ENCODE measurements at regions not wholly inside any gene's neighbourhood (a gene's known extent, or its start where the extent isn't known, plus 50 kb on each side); places are given as distances from the start of the nearest gene placed in this dataset.
"Not testable (repeated sequence)": the region's sequence is repeated elsewhere in the genome, so short reads cannot be mapped to it uniquely, and the experiment has no call there.

DNA sequence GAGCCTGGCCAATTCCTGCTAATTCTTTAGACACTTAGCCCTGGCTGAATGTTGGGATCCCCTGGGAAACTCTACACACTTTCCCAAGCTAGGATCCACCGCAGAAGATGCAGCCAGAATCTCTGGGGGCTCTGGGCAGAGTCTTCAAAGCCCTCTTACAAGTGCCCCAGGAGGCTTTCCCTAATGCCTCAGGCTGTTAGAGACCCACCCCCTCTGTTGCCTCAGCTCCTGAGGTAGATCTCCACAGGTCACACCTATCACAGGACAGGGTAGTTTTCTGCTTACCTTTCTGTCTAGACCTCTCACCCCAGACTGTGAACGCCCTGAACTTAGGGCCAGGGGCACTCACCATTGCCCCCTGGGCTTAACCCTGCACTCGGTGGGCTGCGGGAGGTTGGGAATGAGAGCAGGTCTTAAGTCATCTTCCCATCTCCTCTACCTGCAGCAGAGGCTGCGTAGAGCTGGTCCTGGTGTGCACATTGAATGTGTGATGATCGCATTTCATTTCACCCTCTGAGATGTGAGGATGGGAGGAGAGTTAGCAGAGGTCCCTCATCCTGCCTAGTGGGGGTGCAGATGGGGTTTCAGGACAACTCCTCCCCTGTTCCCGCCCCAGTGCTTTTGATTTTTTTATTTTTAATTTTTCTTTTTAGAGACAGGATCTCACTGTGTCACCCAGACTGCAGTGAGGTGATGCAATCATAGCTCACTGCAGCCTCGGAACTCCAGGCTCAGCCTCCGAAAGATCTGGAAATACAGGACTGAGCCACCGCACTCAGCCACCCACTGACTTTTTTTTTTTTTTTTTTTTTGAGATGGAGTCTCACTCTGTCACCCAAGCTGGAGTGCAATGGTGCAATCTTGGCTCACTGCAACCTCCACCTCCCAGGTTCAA, 89.0 kb upstream of the LHX1 start:
- Mint-ChIP-seq H3K36me3 (ENCODE audit: low read depth) (no peaks in the 10 kb centered on the region), H3K9me3 (no peaks in the 10 kb centered on the region), H3K27ac (no peak overlapping the region), H3K27me3 (peaks cover 30% of the 10 kb centered on the region), H3K4me1 (no peaks in the 10 kb centered on the region), H3K4me3 (no peak overlapping the region)
- ATAC-seq (ENCODE audit: low read depth) (no peak), DNase-seq (no peak)
- ChIA-PET POLR2A (no interaction called here), CTCF (no interaction called here)
- TF ChIP-seq CTCF (IDR thresholded peaks at IDR 0.05): no peak
- intact Hi-C loops (cut with micrococcal nuclease): no loop called here

DNA sequence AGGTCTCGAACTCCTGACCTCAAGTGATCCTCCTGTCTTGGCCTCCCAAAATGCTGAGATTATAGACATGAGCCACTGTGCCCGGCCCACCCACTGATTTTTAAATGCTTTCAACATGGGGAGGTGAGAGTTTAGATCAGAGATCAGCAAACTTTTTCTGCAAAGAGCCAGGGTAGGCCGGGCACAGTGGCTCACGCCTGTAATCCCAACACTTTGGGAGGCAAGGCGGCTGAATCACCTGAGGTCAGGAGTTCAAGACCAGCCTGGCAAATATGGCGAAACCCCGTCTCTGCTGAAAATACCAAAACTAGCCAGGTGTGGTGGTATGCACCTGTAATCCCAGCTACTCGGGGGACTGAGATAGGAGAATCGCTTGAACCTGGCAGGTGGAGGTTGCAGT, 88.3 kb upstream of the LHX1 start:
- intact Hi-C loops (cut with micrococcal nuclease); H3K27ac Mint-ChIP-seq; H3K36me3 Mint-ChIP-seq (ENCODE audit: low read depth); ATAC-seq (ENCODE audit: low read depth); H3K4me3 Mint-ChIP-seq; POLR2A ChIA-PET; H3K9me3 Mint-ChIP-seq; H3K4me1 Mint-ChIP-seq; CTCF ChIA-PET; DNase-seq: not testable (repeated sequence)
- peaks cover 25% of the 10 kb centered on the region for H3K27me3 Mint-ChIP-seq

DNA sequence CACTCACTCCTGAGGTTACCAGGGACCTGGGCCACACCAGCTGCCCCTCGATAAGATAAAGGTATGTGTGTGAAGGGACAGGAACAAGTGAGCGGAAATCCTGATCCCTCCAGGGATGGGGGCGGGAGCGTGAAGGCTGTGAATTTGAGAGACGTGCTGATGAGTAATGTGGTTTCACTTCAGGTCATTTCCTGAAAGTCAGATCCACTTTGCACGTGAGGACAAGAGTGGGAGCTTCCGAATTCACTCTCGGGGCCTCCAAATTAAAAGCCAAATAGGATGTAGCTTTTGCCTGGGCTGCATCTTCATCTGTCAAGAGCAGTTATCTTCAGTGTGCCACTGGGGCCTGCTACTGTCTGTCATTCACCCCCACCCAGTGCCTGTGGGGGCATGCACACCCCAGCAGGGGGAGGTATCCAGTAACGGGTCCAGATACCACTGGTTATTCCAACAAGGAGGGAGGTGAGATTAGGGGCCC, 87.4 kb upstream of the LHX1 start:
- no peak overlapping the region for H3K27ac Mint-ChIP-seq
- CTCF ChIA-PET: no interaction called here
- TF ChIP-seq CTCF (IDR thresholded peaks at IDR 0.05): no peak
- no peak overlapping the region for H3K4me3 Mint-ChIP-seq
- H3K9me3 Mint-ChIP-seq: no peaks in the 10 kb centered on the region
- intact Hi-C loops (cut with micrococcal nuclease): no loop called here
- no peaks in the 10 kb centered on the region for H3K36me3 Mint-ChIP-seq (ENCODE audit: low read depth)
- H3K4me1 Mint-ChIP-seq: no peaks in the 10 kb centered on the region
- DNase-seq (no peak), ATAC-seq (ENCODE audit: low read depth) (no peak)
- POLR2A ChIA-PET: no interaction called here
- peaks cover 17% of the 10 kb centered on the region for H3K27me3 Mint-ChIP-seq

GRCh38 chr17:36850790-36851189, 86.5 kb upstream of the LHX1 start:
- intact Hi-C loops (cut with micrococcal nuclease): no loop called here
- no peak for TF ChIP-seq CTCF (IDR thresholded peaks at IDR 0.05)
- ATAC-seq (ENCODE audit: low read depth): no peak

DNA sequence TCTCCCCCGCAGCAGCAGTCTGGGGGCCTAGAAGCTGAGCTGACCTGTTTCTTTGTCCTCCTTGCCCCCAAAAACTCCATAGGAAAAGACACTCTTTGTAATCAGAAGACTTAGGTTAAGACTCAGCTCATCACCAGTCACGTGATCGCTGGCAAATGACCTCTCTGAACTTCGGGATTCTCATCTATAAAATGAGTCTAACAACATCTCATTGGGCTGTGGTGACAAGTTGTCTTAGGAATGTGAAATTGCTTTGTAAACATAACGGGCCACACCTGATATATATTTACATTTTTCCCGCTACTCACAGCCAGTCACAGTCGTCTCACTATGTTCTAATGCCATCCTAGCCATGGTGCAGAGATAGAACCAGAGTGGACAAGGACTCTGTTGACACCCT, 86.0 kb upstream of the LHX1 start:
- CTCF ChIA-PET: no interaction called here
- H3K36me3 Mint-ChIP-seq (ENCODE audit: low read depth): no peaks in the 10 kb centered on the region
- no peaks in the 10 kb centered on the region for H3K9me3 Mint-ChIP-seq
- TF ChIP-seq CTCF (IDR thresholded peaks at IDR 0.05): no peak
- intact Hi-C loops (cut with micrococcal nuclease): no loop called here
- H3K27me3 Mint-ChIP-seq: peaks cover 11% of the 10 kb centered on the region
- H3K4me3 Mint-ChIP-seq: no peak overlapping the region
- ATAC-seq (ENCODE audit: low read depth): no peak
- DNase-seq: no peak
- H3K27ac Mint-ChIP-seq: no peak overlapping the region
- POLR2A ChIA-PET: no interaction called here
- no peaks in the 10 kb centered on the region for H3K4me1 Mint-ChIP-seq

More at GRCh38 chr17:36850790-36851189, 86.5 kb upstream of the LHX1 start:
- Mint-ChIP-seq H3K4me1 (no peaks in the 10 kb centered on the region), H3K27ac (no peak overlapping the region), H3K27me3 (peaks cover 11% of the 10 kb centered on the region), H3K9me3 (no peaks in the 10 kb centered on the region), H3K36me3 (ENCODE audit: low read depth) (no peaks in the 10 kb centered on the region), H3K4me3 (no peak overlapping the region)
- POLR2A ChIA-PET: no interaction called here
- DNase-seq: no peak
- CTCF ChIA-PET: no interaction called here

GRCh38 chr17:36852478-36852877, 84.8 kb upstream of the LHX1 start:
- H3K27ac Mint-ChIP-seq; H3K36me3 Mint-ChIP-seq (ENCODE audit: low read depth); DNase-seq; H3K9me3 Mint-ChIP-seq; ATAC-seq (ENCODE audit: low read depth); CTCF ChIA-PET; POLR2A ChIA-PET; H3K4me1 Mint-ChIP-seq; intact Hi-C loops (cut with micrococcal nuclease); H3K4me3 Mint-ChIP-seq: not testable (repeated sequence)
- peaks cover 12% of the 10 kb centered on the region for H3K27me3 Mint-ChIP-seq

Measured in activated B cell treated with CpG ODN at 0.5 μM for 24 hours (primary cell).